Activated T-cell treated with anti-CD3 and anti-CD28 coated beads for 4 hours (primary cell): ENCODE measurements at regions not wholly inside any gene's neighbourhood (a gene's known extent, or its start where the extent isn't known, plus 50 kb on each side); places are given as distances from the start of the nearest gene placed in this dataset.
"Not testable (repeated sequence)": the region's sequence is repeated elsewhere in the genome, so short reads cannot be mapped to it uniquely, and the experiment has no call there.

Experiments used
- DNase-seq: peaks from one replicate; pipeline ENCODE4 v3.0.0-alpha.2; 2020

GRCh38 chr2:239882331-239882732 is 142.8 kb downstream of the NDUFA10 start:
- peak; percentile 55 for DNase-seq

GRCh38 chr2:239881561-239882320 is 143.4 kb downstream of the NDUFA10 start:
- DNase-seq = no peak

- no peak for DNase-seq
These were observed 144.1 kb downstream of the NDUFA10 start for GRCh38 chr2:239881031-239881471.

DNA sequence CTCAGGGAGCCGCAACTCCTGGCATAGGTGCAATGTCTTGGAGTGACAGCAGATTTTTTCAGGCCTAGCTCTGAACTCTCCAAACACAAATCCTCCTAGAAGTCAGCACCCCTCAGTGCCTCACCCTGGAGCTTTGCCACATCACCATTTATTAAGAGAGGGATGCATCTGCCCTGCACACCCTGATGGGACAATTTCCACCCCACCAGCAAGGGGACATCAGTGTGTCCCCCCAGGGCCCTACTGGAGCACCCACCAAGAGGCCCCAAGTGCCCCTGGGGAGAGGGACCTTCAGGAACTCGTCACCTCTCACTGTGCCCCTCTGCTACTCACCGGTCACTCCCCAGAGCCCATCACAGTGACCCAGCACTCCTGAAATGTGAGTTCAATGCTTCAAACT is 144.7 kb downstream of the NDUFA10 start:
- DNase-seq = no peak

- no peak for DNase-seq
These were observed 145.6 kb downstream of the NDUFA10 start for GRCh38 chr2:239879423-239880084.

DNA sequence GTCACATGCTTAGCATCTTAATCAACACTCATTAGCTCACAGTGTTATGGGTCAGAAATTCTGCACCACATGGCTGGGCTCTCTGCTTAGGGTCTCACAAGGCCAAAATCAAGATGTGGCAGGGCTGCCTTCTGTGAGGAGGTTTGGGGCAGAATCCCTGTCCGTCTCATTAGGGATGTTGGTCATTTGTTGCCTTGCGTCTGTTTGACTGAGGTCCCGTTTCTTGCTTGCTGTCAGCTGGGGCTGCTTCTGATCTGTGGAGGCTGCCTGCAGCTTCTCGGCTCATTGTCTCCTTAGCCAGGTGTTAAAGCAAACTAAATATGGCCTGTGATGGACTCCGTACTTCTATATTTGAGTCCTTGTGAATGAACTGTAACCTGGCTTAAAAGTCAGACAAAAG is 146.5 kb downstream of the NDUFA10 start:
- no peak for DNase-seq

GRCh38 chr2:239876948-239877289 is 148.2 kb downstream of the NDUFA10 start:
- no peak for DNase-seq

GRCh38 chr2:239876271-239876947 is 148.7 kb downstream of the NDUFA10 start:
- no peak for DNase-seq

GRCh38 chr2:239874636-239875356 is 150.3 kb downstream of the NDUFA10 start:
- no peak for DNase-seq

GRCh38 chr2:239873656-239874635 is 151.2 kb downstream of the NDUFA10 start:
- no peak for DNase-seq

- no peak for DNase-seq
These were observed 153.4 kb downstream of the NDUFA10 start for GRCh38 chr2:239871481-239872435.

- DNase-seq = no peak
These were observed 154.3 kb downstream of the NDUFA10 start for GRCh38 chr2:239870863-239871262.

DNA sequence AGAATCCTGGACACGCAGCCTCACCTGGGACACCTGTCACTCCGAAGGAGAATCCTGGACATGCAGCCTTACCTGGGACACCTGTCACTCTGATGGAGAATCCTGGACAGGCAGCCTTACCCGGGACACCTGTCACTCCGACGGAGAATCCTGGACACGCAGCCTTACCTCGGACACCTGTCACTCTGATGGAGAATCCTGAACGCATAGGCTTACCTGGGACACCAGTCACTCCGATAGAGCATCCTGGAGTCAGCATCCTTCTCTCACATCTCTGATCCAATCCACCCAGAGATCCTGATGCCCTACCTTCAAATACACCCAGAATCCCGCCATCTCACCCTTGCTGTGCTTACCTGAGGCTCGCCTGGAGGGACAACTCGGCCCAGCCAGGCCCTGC is 154.9 kb downstream of the NDUFA10 start:
- DNase-seq = no peak

GRCh38 chr2:239869272-239870155 is 155.6 kb downstream of the NDUFA10 start:
- DNase-seq = no peak

DNA sequence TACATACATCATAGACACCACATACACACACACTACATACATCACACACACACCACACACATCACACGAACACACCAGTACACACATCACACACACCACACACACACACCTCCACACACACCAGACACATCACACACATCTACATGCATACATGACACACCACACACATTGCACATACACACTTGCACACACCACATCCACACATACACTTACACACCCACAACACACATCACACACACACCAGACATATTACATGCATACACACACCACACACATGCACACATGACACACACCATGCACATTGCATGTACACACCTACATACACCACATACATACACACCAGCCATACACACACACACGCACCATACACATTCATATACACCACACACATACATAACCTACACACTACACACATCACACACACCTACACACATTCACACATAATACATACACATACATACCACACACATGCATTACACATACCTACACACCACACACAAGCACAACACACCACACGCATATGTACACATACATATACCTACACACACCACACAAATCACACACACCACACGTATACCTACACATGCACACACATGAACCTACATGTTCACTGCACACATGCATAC is 156.5 kb downstream of the NDUFA10 start:
- DNase-seq = no peak

DNA sequence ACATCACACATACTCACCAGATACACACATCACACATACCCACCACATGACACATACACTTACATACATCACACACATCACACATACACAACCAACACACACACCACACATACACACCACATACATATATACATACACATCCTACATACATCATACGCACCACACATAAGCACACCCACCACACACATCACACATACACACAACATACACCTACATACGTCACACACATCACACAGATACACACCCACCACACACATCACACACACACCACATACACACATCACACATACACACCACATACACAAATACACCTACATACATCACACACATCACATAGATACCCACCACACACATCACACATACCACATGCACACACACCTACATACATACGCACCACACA is 158.4 kb downstream of the NDUFA10 start:
- no peak for DNase-seq

- DNase-seq = no peak
These were observed 158.8 kb downstream of the NDUFA10 start for GRCh38 chr2:239866350-239866749.

- not testable (repeated sequence) for DNase-seq
These were observed 159.3 kb downstream of the NDUFA10 start for GRCh38 chr2:239865856-239866255.

GRCh38 chr2:239865059-239865639 is 160.0 kb downstream of the NDUFA10 start:
- no peak for DNase-seq
